Ovary (tissue), 3 donors: ENCODE measurements at regions not wholly inside any gene's neighbourhood (a gene's known extent, or its start where the extent isn't known, plus 50 kb on each side); places are given as distances from the start of the nearest gene placed in this dataset.

ENCODE experiments used
- CTCF ChIP-seq, 3 donors: fragments of 450-650 bp in 2 of 3; fragments of 200-600 bp in 1 of 3; IDR thresholded peaks; one replicate each; pipeline versions ENCODE4 v1.5.1 to v1.8.0; 2016 to 2022; ENCODE audit warnings: antibody characterized with exemption in 3 of 3, mild to moderate bottlenecking in 1 of 3
- POLR2A ChIP-seq: fragments of 450-650 bp; IDR thresholded peaks from one replicate; pipeline ENCODE4 v1.6.1; 2017; ENCODE audit warnings: antibody characterized with exemption, mild to moderate bottlenecking, moderate library complexity
- donor health status: DM: no; HTN: no; CAD: no.

GRCh38 chr4:35175894-35176293 is 1068.4 kb downstream of the ARAP2 start:
- TF ChIP-seq CTCF (IDR thresholded peaks at IDR 0.05) (no peak), POLR2A (no peak)
